ENCODE measurements at regions not wholly inside any gene's neighbourhood (a gene's known extent, or its start where the extent isn't known, plus 50 kb on each side); places are given as distances from the start of the nearest gene placed in this dataset.

- no peaks in the 10 kb centered on the region for H3K9me3 ChIP-seq
- H3K27me3 ChIP-seq (replicated peaks; ENCODE audit: insufficient read depth) = no peaks in the 10 kb centered on the region
- H3K4me1 ChIP-seq (replicated peaks) = no peaks in the 10 kb centered on the region
- DNase-seq (ENCODE audit: low spot score) = no peak
- no peaks in the 10 kb centered on the region for H3K36me3 ChIP-seq
- no peak for TF ChIP-seq POLR2A (IDR thresholded peaks at IDR 0.05)
- no peak for TF ChIP-seq CTCF (IDR thresholded peaks at IDR 0.05)
- no peak for TF ChIP-seq POLR2AphosphoS5 (IDR thresholded peaks at IDR 0.05)
- intact Hi-C loops (cut with DNase I) = no loop called here
- WGBS = 96% methylated on average over 2 of the region's 2 CpGs
- H3K27ac ChIP-seq = no peak overlapping the region
- no peak overlapping the region for H3K4me3 ChIP-seq
These were observed 171.5 kb upstream of the RIPOR2 start for GRCh38 chr6:25107218-25107617.

- intact Hi-C loops (cut with DNase I) = no loop called here
- WGBS = 95% methylated on average over 1 of the region's 1 CpG
- no peak for TF ChIP-seq CTCF (IDR thresholded peaks at IDR 0.05)
- TF ChIP-seq POLR2A (IDR thresholded peaks at IDR 0.05) = no peak
- TF ChIP-seq POLR2AphosphoS5 (IDR thresholded peaks at IDR 0.05) = no peak
- DNase-seq (ENCODE audit: low spot score) = no peak
- H3K4me1 ChIP-seq (replicated peaks) = no peaks in the 10 kb centered on the region
- no peak overlapping the region for H3K4me3 ChIP-seq
- H3K27me3 ChIP-seq (replicated peaks; ENCODE audit: insufficient read depth) = no peaks in the 10 kb centered on the region
- no peak overlapping the region for H3K27ac ChIP-seq
- no peaks in the 10 kb centered on the region for H3K36me3 ChIP-seq
- H3K9me3 ChIP-seq = no peaks in the 10 kb centered on the region
These were observed 167.4 kb upstream of the CARMIL1 start for GRCh38 chr6:25111782-25112181.

GRCh38 chr6:25112322-25112773 is 166.8 kb upstream of the CARMIL1 start:
- no peaks in the 10 kb centered on the region for H3K36me3 ChIP-seq
- no peaks in the 10 kb centered on the region for H3K9me3 ChIP-seq
- H3K4me1 ChIP-seq (replicated peaks) = no peaks in the 10 kb centered on the region
- no peak overlapping the region for H3K4me3 ChIP-seq
- 17% methylated on average over 4 of the region's 4 CpGs for WGBS
- H3K27me3 ChIP-seq (replicated peaks; ENCODE audit: insufficient read depth) = no peaks in the 10 kb centered on the region
- H3K27ac ChIP-seq = no peak overlapping the region
- intact Hi-C loops (cut with DNase I) = no loop called here
- TF ChIP-seq POLR2AphosphoS5 (IDR thresholded peaks at IDR 0.05) = peak; percentile 64
- TF ChIP-seq POLR2A (IDR thresholded peaks at IDR 0.05) = no peak
- peak; percentile 65 for DNase-seq (ENCODE audit: low spot score)

GRCh38 chr6:25113436-25113835 is 165.7 kb upstream of the CARMIL1 start:
- no peaks in the 10 kb centered on the region for H3K4me1 ChIP-seq (replicated peaks)
- intact Hi-C loops (cut with DNase I) = no loop called here
- no peaks in the 10 kb centered on the region for H3K36me3 ChIP-seq
- no peak for DNase-seq (ENCODE audit: low spot score)
- WGBS = 73% methylated on average over 4 of the region's 4 CpGs
- no peak overlapping the region for H3K27ac ChIP-seq
- H3K27me3 ChIP-seq (replicated peaks; ENCODE audit: insufficient read depth) = no peaks in the 10 kb centered on the region
- H3K9me3 ChIP-seq = no peaks in the 10 kb centered on the region
- TF ChIP-seq POLR2AphosphoS5 (IDR thresholded peaks at IDR 0.05) = no peak
- TF ChIP-seq POLR2A (IDR thresholded peaks at IDR 0.05) = no peak
- TF ChIP-seq CTCF (IDR thresholded peaks at IDR 0.05) = no peak
- H3K4me3 ChIP-seq = no peak overlapping the region

- 87% methylated on average over 3 of the region's 3 CpGs for WGBS
- intact Hi-C loops (cut with DNase I) = no loop called here
- no peaks in the 10 kb centered on the region for H3K36me3 ChIP-seq
- H3K27ac ChIP-seq = no peak overlapping the region
- DNase-seq (ENCODE audit: low spot score) = no peak
- H3K9me3 ChIP-seq = no peaks in the 10 kb centered on the region
- no peaks in the 10 kb centered on the region for H3K4me1 ChIP-seq (replicated peaks)
- H3K27me3 ChIP-seq (replicated peaks; ENCODE audit: insufficient read depth) = no peaks in the 10 kb centered on the region
- H3K4me3 ChIP-seq = no peak overlapping the region
- TF ChIP-seq CTCF (IDR thresholded peaks at IDR 0.05) (no peak), POLR2A (IDR thresholded peaks at IDR 0.05) (no peak), POLR2AphosphoS5 (IDR thresholded peaks at IDR 0.05) (no peak)
These were observed 161.1 kb upstream of the CARMIL1 start for GRCh38 chr6:25118038-25118437.
